CD4-positive, alpha-beta memory T cell (primary cell): ENCODE measurements at regions not wholly inside any gene's neighbourhood (a gene's known extent, or its start where the extent isn't known, plus 50 kb on each side); places are given as distances from the start of the nearest gene placed in this dataset.

Source experiments
- CTCF ChIA-PET: fragments of 350-600 bp; sonication (Branson Sonifier 250); formaldehyde crosslinking; loops from one replicate; lab custom pipeline; 2021; ENCODE audit warnings: inconsistent platforms; ENCODE audit not compliant: partially characterized antibody; lab: Charles Lee
- POLR2A ChIA-PET: fragments of 350-600 bp; sonication (Branson Sonifier 250); formaldehyde crosslinking; loops from one replicate; lab custom pipeline; 2021; ENCODE audit not compliant: partially characterized antibody; lab: Charles Lee
- DNase-seq, 5 donors: peaks; one replicate each; pipeline versions ENCODE4 v3.0.0 to v3.0.0-alpha.2; 2020 to 2022; ENCODE audit warnings: mixed read lengths in 1 of 5
- H3K27ac ChIP-seq: one replicate; pipeline ENCODE4 v1.7.0; 2013; ENCODE audit warnings: low read depth, low read length
- H3K27me3 ChIP-seq: 2 replicates; pipeline ENCODE4 v1.7.0; 2013; ENCODE audit warnings: mild to moderate bottlenecking, low read length, moderate library complexity; ENCODE audit not compliant: insufficient read depth
- H3K36me3 ChIP-seq: 2 replicates; pipeline ENCODE4 v1.7.0; 2013; ENCODE audit warnings: mild to moderate bottlenecking, low read length, moderate library complexity; ENCODE audit not compliant: insufficient read depth
- H3K4me1 ChIP-seq: 2 replicates; pipeline ENCODE4 v1.7.0; 2013; ENCODE audit warnings: mild to moderate bottlenecking, low read length, moderate library complexity; ENCODE audit not compliant: insufficient read depth
- H3K4me3 ChIP-seq, 2 donors: one replicate each; pipeline ENCODE4 v1.7.0; 2013; ENCODE audit warnings: low read length in 2 of 2, mild to moderate bottlenecking in 1 of 2
- H3K9me3 ChIP-seq, 2 donors: one replicate each; pipeline ENCODE4 v1.7.0; 2013; ENCODE audit warnings: low read length in 2 of 2, control low read depth in 1 of 2; ENCODE audit not compliant: control insufficient read depth in 1 of 2
- H3K27ac Mint-ChIP-seq, 7 donors: one replicate each; pipeline ENCODE4 v1.8.0; 2020 to 2021; ENCODE audit warnings: mixed read lengths in 7 of 7, mild to moderate bottlenecking in 6 of 7, inconsistent platforms in 3 of 7, moderate library complexity in 3 of 7
- H3K27me3 Mint-ChIP-seq, 2 donors: one replicate each; pipeline ENCODE4 v1.8.0; 2020 to 2021; ENCODE audit warnings: mixed read lengths in 2 of 2
- H3K36me3 Mint-ChIP-seq, 2 donors: one replicate each; pipeline ENCODE4 v1.8.0; 2020 to 2021; ENCODE audit warnings: mixed read lengths in 2 of 2, inconsistent platforms in 1 of 2, mild to moderate bottlenecking in 1 of 2
- H3K4me1 Mint-ChIP-seq, 4 donors: one replicate each; pipeline ENCODE4 v1.8.0; 2020 to 2021; ENCODE audit warnings: mixed read lengths in 4 of 4, mild to moderate bottlenecking in 1 of 4
- H3K4me3 Mint-ChIP-seq, 8 donors: one replicate each; pipeline ENCODE4 v1.8.0; 2020 to 2021; ENCODE audit warnings: mixed read lengths in 8 of 8, mild to moderate bottlenecking in 7 of 8, moderate library complexity in 6 of 8, inconsistent platforms in 3 of 8
- H3K9me3 Mint-ChIP-seq, 8 donors: one replicate each; pipeline ENCODE4 v1.8.0; 2020 to 2021; ENCODE audit warnings: mixed read lengths in 8 of 8, mild to moderate bottlenecking in 5 of 8, inconsistent platforms in 3 of 8, moderate library complexity in 1 of 8
- intact Hi-C: fragments of 100-400 bp; cut with micrococcal nuclease; formaldehyde crosslinking; loops from one replicate; pipeline ENCODE4 v1.15.1; 2023

DNA sequence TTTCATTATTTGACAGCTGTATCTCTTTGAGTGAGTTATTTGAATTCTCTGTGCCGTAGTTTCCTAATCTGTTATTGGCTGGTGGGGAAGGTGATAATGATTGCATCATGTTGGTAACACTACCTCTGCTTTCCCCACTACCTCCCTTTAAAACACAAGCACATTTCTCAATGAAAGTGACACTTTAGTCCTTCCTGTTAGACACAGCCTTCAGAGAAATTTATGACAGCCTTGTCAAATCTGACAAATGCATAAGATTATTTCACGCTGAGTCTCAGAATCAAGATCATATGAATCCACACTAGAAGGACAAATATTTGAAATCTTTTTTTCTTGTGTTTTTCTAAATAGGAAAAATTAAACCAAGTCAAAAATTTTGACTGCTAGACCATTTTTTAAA, 896.1 kb downstream of the CENPC start:
- Histone ChIP-seq H3K4me1 (no peaks in the 10 kb centered on the region), H3K36me3 (no peaks in the 10 kb centered on the region), H3K4me3 (no peak overlapping the region), H3K9me3 (no peaks in the 10 kb centered on the region), H3K27me3 (no peaks in the 10 kb centered on the region), H3K27ac (no peak overlapping the region)
- CTCF ChIA-PET = no interaction called here
- Mint-ChIP-seq H3K36me3 (no peaks in the 10 kb centered on the region), H3K9me3 (peaks cover 0 to 10% (median 1%) of the 10 kb centered on the region in 8 donors), H3K27me3 (no peaks in the 10 kb centered on the region), H3K4me3 (no peak overlapping the region), H3K27ac (no peak overlapping the region), H3K4me1 (no peaks in the 10 kb centered on the region)
- DNase-seq = no peak
- POLR2A ChIA-PET = no interaction called here
- intact Hi-C loops = no loop called here

- no peaks in the 10 kb centered on the region for H3K4me1 ChIP-seq
- POLR2A ChIA-PET = no interaction called here
Measured at GRCh38 chr4:66647926-66648325, 897.4 kb downstream of the CENPC start.

GRCh38 chr4:66647476-66647875, 897.8 kb downstream of the CENPC start:
- Mint-ChIP-seq H3K4me1 (no peaks in the 10 kb centered on the region), H3K36me3 (no peaks in the 10 kb centered on the region), H3K27ac (no peak overlapping the region), H3K27me3 (no peaks in the 10 kb centered on the region), H3K9me3 (peaks cover 0 to 12% (median 1%) of the 10 kb centered on the region in 8 donors), H3K4me3 (no peak overlapping the region)
- ChIA-PET POLR2A (no interaction called here), CTCF (no interaction called here)
- Histone ChIP-seq H3K4me1 (no peaks in the 10 kb centered on the region), H3K4me3 (no peak overlapping the region), H3K27ac (no peak overlapping the region), H3K36me3 (no peaks in the 10 kb centered on the region), H3K27me3 (no peaks in the 10 kb centered on the region), H3K9me3 (no peaks in the 10 kb centered on the region)
- intact Hi-C loops = no loop called here
- DNase-seq = no peak

More at GRCh38 chr4:66647926-66648325, 897.4 kb downstream of the CENPC start:
- H3K36me3 ChIP-seq = no peaks in the 10 kb centered on the region
- DNase-seq = no peak
- no peaks in the 10 kb centered on the region for H3K27me3 Mint-ChIP-seq
- no peaks in the 10 kb centered on the region for H3K4me1 Mint-ChIP-seq
- H3K36me3 Mint-ChIP-seq = no peaks in the 10 kb centered on the region
- peaks cover 0 to 12% (median 1%) of the 10 kb centered on the region in 8 donors for H3K9me3 Mint-ChIP-seq
- CTCF ChIA-PET = no interaction called here
- H3K9me3 ChIP-seq = no peaks in the 10 kb centered on the region
- intact Hi-C loops = no loop called here
- no peak overlapping the region for H3K27ac ChIP-seq
- H3K27me3 ChIP-seq = no peaks in the 10 kb centered on the region
- no peak overlapping the region for H3K4me3 ChIP-seq
- H3K4me3 Mint-ChIP-seq = no peak overlapping the region
- H3K27ac Mint-ChIP-seq = no peak overlapping the region

GRCh38 chr4:66640233-66640990, 904.9 kb downstream of the CENPC start:
- H3K36me3 Mint-ChIP-seq = no peaks in the 10 kb centered on the region
- Histone ChIP-seq H3K27me3 (no peaks in the 10 kb centered on the region), H3K27ac (no peak overlapping the region), H3K9me3 (no peaks in the 10 kb centered on the region), H3K36me3 (no peaks in the 10 kb centered on the region), H3K4me1 (no peaks in the 10 kb centered on the region), H3K4me3 (no peak overlapping the region)
- no peaks in the 10 kb centered on the region for H3K4me1 Mint-ChIP-seq
- ChIA-PET POLR2A (no interaction called here), CTCF (no interaction called here)
- no peak overlapping the region for H3K27ac Mint-ChIP-seq
- intact Hi-C loops = no loop called here
- peaks cover 0 to 10% (median under 1%) of the 10 kb centered on the region in 8 donors for H3K9me3 Mint-ChIP-seq
- H3K27me3 Mint-ChIP-seq = no peaks in the 10 kb centered on the region
- DNase-seq = no peak
- no peak overlapping the region for H3K4me3 Mint-ChIP-seq

GRCh38 chr4:66639361-66639760, 905.9 kb downstream of the CENPC start:
- no peaks in the 10 kb centered on the region for H3K36me3 ChIP-seq
- H3K27ac Mint-ChIP-seq = no peak overlapping the region
- ChIA-PET CTCF (no interaction called here), POLR2A (no interaction called here)
- no peaks in the 10 kb centered on the region for H3K4me1 Mint-ChIP-seq
- intact Hi-C loops = no loop called here
- H3K27ac ChIP-seq = no peak overlapping the region
- no peaks in the 10 kb centered on the region for H3K4me1 ChIP-seq
- no peak overlapping the region for H3K4me3 ChIP-seq
- H3K27me3 Mint-ChIP-seq = no peaks in the 10 kb centered on the region
- H3K4me3 Mint-ChIP-seq = no peak overlapping the region
- no peaks in the 10 kb centered on the region for H3K36me3 Mint-ChIP-seq
- peaks cover 0 to 10% (median under 1%) of the 10 kb centered on the region in 8 donors for H3K9me3 Mint-ChIP-seq
- DNase-seq = no peak
- no peaks in the 10 kb centered on the region for H3K27me3 ChIP-seq
- no peaks in the 10 kb centered on the region for H3K9me3 ChIP-seq

DNA sequence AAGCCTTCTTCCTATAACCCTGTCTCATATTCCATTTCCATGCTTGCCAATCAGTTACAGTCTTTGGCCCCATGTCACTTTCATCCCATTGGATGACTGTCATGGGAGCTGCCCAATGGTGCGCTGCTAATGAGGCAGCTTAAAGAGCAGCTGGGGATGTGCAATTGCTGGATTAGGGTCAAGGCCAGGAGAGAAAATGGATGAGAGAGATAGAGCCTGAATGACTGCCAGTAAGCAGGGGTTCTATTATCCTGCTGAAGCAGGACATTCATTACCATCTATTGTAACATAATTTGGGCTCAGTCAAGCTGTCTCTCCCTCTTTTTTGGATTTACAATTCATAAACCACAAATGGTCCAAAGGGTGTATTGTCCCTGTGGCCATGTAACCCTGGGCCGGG, 909.0 kb downstream of the CENPC start:
- CTCF ChIA-PET = no interaction called here

DNA sequence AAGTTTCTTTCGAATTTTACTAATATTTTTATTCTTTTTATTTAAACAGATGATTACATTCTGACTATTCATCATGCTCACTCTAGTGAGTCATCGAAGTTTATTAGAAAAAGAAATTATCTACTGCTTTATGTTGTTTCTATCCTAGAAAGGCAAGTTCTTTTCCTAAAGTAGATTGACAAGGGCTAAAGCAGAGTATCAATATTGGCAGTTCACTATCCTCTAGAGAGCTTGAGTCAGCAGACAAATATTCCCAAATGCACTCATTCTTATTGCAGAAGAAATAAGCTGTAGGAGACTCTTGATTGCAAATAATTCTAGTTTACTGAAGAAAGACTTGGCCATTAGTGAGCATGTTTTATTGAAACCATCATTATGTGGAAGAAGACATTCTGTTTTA, 911.8 kb downstream of the CENPC start:
- Mint-ChIP-seq H3K4me3 (no peak overlapping the region), H3K27me3 (no peaks in the 10 kb centered on the region), H3K9me3 (peaks cover 0 to 8% (median 2%) of the 10 kb centered on the region in 8 donors), H3K36me3 (no peaks in the 10 kb centered on the region), H3K27ac (no peak overlapping the region), H3K4me1 (no peaks in the 10 kb centered on the region)
- ChIA-PET CTCF (no interaction called here), POLR2A (no interaction called here)
- no peaks in the 10 kb centered on the region for H3K27me3 ChIP-seq
- no peak for DNase-seq
- no peak overlapping the region for H3K4me3 ChIP-seq
- H3K27ac ChIP-seq = no peak overlapping the region
- intact Hi-C loops = no loop called here
- H3K36me3 ChIP-seq = no peaks in the 10 kb centered on the region
- H3K9me3 ChIP-seq = no peaks in the 10 kb centered on the region
- no peaks in the 10 kb centered on the region for H3K4me1 ChIP-seq

More for the DNA sequence above, 909.0 kb downstream of the CENPC start:
- POLR2A ChIA-PET = no interaction called here
- H3K27me3 ChIP-seq = no peaks in the 10 kb centered on the region
- Mint-ChIP-seq H3K27ac (no peak overlapping the region), H3K36me3 (no peaks in the 10 kb centered on the region), H3K4me1 (no peaks in the 10 kb centered on the region), H3K9me3 (peaks cover 0 to 7% (median under 1%) of the 10 kb centered on the region in 8 donors), H3K4me3 (no peak overlapping the region), H3K27me3 (no peaks in the 10 kb centered on the region)
- no peak overlapping the region for H3K4me3 ChIP-seq
- intact Hi-C loops = no loop called here
- H3K9me3 ChIP-seq = no peaks in the 10 kb centered on the region
- DNase-seq = no peak
- H3K27ac ChIP-seq = no peak overlapping the region
- H3K36me3 ChIP-seq = no peaks in the 10 kb centered on the region
- no peaks in the 10 kb centered on the region for H3K4me1 ChIP-seq
